HL-60 (cell line): ENCODE measurements at regions not wholly inside any gene's neighbourhood (a gene's known extent, or its start where the extent isn't known, plus 50 kb on each side); places are given as distances from the start of the nearest gene placed in this dataset.

Experiments
- DNase-seq, 2 experiments: peaks; one replicate each; pipeline ENCODE4 v3.0.0-alpha.2; 2010 to 2020; ENCODE audit warnings: low read depth in 1 of 2, low spot score in 1 of 2
- H3K27ac ChIP-seq: fragments of 250-450 bp; sonication (Bioruptor Pico); replicated peaks from 2 replicates; pipeline ENCODE4 v1.5.1; 2020; ENCODE audit warnings: mild to moderate bottlenecking, moderate library complexity
- H3K27me3 ChIP-seq: fragments of 250-450 bp; sonication (Bioruptor Pico); 2 replicates; pipeline ENCODE4 v1.5.1; 2021; ENCODE audit warnings: mild to moderate bottlenecking, moderate library complexity; ENCODE audit not compliant: insufficient read depth, poor library complexity, severe bottlenecking
- H3K4me3 ChIP-seq: replicated peaks from 2 replicates; pipeline ENCODE4 v1.5.1; 2011; ENCODE audit warnings: mild to moderate bottlenecking, control low read depth, low read length; ENCODE audit not compliant: insufficient read depth
- GABPA ChIP-seq: IDR thresholded peaks from 2 replicates; pipeline ENCODE4 v1.6.1; 2012; ENCODE audit warnings: low read depth
- POLR2AphosphoS5 ChIP-seq: IDR thresholded peaks from 2 replicates; pipeline ENCODE4 v1.6.1; 2012; ENCODE audit warnings: low read depth
- SPI1 ChIP-seq: IDR thresholded peaks from 2 replicates; pipeline ENCODE4 v1.6.1; 2012; ENCODE audit warnings: low read depth, mild to moderate bottlenecking, borderline replicate concordance
- TF ChIP-seq, protein P1 (sequence below): IDR thresholded peaks from 2 replicates; pipeline ENCODE4 v1.6.1; 2012; ENCODE audit warnings: low read depth; ENCODE audit not compliant: insufficient replicate concordance
- TF ChIP-seq, protein P2 (sequence below): IDR thresholded peaks from one replicate; pipeline ENCODE4 v1.5.1; 2011; ENCODE audit warnings: low read length, control low read depth, inconsistent platforms; ENCODE audit not compliant: insufficient read depth

DNA sequence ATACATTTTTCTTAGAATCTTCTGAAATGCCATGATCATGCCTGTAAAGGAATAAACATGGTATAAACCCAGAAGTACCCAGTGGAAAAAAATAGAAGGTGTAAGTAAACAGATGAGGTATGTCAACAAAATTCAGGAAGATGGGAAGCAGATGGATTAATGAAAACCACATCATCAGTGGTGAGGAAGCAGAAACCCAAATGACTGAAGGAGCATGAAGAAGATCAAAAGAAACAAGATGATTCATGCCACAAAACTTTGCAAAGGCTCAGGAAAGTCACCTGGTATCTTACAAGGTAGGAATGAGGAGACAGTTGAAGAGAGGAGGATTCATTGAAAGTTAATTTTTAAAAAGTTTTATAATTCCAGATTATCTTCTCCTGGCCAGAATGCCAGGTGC, 132.8 kb upstream of the PAPPA start:
- Histone ChIP-seq H3K27ac (no peak overlapping the region), H3K4me3 (no peak overlapping the region), H3K27me3 (no peaks in the 10 kb centered on the region)
- DNase-seq: no peak
- no peak for TF ChIP-seq GABPA
- TF ChIP-seq SPI1: no peak
- TF ChIP-seq, protein P1, sequence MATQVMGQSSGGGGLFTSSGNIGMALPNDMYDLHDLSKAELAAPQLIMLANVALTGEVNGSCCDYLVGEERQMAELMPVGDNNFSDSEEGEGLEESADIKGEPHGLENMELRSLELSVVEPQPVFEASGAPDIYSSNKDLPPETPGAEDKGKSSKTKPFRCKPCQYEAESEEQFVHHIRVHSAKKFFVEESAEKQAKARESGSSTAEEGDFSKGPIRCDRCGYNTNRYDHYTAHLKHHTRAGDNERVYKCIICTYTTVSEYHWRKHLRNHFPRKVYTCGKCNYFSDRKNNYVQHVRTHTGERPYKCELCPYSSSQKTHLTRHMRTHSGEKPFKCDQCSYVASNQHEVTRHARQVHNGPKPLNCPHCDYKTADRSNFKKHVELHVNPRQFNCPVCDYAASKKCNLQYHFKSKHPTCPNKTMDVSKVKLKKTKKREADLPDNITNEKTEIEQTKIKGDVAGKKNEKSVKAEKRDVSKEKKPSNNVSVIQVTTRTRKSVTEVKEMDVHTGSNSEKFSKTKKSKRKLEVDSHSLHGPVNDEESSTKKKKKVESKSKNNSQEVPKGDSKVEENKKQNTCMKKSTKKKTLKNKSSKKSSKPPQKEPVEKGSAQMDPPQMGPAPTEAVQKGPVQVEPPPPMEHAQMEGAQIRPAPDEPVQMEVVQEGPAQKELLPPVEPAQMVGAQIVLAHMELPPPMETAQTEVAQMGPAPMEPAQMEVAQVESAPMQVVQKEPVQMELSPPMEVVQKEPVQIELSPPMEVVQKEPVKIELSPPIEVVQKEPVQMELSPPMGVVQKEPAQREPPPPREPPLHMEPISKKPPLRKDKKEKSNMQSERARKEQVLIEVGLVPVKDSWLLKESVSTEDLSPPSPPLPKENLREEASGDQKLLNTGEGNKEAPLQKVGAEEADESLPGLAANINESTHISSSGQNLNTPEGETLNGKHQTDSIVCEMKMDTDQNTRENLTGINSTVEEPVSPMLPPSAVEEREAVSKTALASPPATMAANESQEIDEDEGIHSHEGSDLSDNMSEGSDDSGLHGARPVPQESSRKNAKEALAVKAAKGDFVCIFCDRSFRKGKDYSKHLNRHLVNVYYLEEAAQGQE: no peak
- TF ChIP-seq POLR2AphosphoS5: no peak
- TF ChIP-seq, protein P2, sequence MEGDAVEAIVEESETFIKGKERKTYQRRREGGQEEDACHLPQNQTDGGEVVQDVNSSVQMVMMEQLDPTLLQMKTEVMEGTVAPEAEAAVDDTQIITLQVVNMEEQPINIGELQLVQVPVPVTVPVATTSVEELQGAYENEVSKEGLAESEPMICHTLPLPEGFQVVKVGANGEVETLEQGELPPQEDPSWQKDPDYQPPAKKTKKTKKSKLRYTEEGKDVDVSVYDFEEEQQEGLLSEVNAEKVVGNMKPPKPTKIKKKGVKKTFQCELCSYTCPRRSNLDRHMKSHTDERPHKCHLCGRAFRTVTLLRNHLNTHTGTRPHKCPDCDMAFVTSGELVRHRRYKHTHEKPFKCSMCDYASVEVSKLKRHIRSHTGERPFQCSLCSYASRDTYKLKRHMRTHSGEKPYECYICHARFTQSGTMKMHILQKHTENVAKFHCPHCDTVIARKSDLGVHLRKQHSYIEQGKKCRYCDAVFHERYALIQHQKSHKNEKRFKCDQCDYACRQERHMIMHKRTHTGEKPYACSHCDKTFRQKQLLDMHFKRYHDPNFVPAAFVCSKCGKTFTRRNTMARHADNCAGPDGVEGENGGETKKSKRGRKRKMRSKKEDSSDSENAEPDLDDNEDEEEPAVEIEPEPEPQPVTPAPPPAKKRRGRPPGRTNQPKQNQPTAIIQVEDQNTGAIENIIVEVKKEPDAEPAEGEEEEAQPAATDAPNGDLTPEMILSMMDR: no peak

DNA sequence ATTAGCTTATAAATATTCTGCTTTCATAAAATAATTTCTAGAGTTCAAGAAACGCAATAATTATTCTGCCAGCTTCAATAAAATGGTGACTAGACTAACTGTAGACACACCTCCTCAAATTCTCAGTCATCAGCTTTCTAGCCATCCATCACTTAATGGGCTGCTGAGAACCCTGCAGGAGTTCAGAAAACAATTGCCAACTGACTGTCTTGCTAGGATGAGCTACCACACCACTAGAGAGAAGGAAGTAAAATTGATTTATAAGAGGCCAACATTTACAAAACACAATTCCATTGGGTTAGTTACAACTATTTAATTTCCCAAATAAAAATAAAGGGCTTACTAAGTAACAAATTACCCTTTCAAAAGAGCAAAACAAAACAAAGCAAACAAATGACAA, 126.5 kb upstream of the PAPPA start:
- no peak overlapping the region for H3K4me3 ChIP-seq
- H3K27me3 ChIP-seq: no peaks in the 10 kb centered on the region
- TF ChIP-seq, protein P1: no peak
- TF ChIP-seq, protein P2: no peak
- TF ChIP-seq GABPA (no peak), SPI1 (no peak), POLR2AphosphoS5 (no peak)
- DNase-seq: no peak
- no peak overlapping the region for H3K27ac ChIP-seq

DNA sequence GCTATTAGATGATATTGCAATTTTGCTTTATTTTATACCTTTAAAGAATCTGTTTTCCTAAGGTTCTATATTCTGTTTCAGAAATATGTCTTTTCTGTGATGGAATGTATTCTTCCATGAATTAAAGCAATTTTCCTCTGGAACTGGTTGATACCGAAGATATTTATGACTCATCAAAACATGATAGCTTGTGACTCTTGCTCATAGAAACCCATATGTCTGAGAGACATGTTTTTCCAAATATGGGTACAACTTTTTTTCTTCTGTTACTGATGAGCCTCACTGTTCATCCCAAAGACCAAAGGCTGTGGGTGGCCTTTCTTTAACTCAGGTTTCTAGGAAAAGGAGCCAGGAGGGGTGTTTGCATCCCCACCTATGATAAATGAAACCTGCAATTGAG, 126.1 kb upstream of the PAPPA start:
- TF ChIP-seq, protein P2: no peak
- TF ChIP-seq GABPA (no peak), SPI1 (no peak), POLR2AphosphoS5 (no peak)
- TF ChIP-seq, protein P1: no peak
- no peaks in the 10 kb centered on the region for H3K27me3 ChIP-seq
- no peak overlapping the region for H3K4me3 ChIP-seq
- no peak for DNase-seq
- no peak overlapping the region for H3K27ac ChIP-seq
